HCT116 (cell line): ENCODE measurements at regions not wholly inside any gene's neighbourhood (a gene's known extent, or its start where the extent isn't known, plus 50 kb on each side); places are given as distances from the start of the nearest gene placed in this dataset.

Source experiments
- ATAC-seq: fragments of 200-7000 bp; cut with Tn5 transposase; 2 replicates; pipeline ENCODE4 v1.9.1; 2020; ENCODE audit warnings: mild to moderate bottlenecking, moderate library complexity
- BruUV-seq: library from RNA; stranded (reverse); fragments of 400-500 nt; replicated peaks from 2 replicates; lab custom pipeline; 2021; lab: Mats Ljungman, UMichigan
- CTCF ChIA-PET: fragments of 300-600 bp; sonication (Branson Sonifier 250); formaldehyde crosslinking; loops from one replicate; lab custom pipeline; 2021; ENCODE audit warnings: antibody characterized with exemption; lab: Charles Lee
- POLR2A ChIA-PET: fragments of 300-600, 350-600 bp; sonication (Branson Sonifier 250); formaldehyde crosslinking; loops from one replicate; lab custom pipeline; 2021; ENCODE audit warnings: antibody characterized with exemption; lab: Charles Lee
- RAD21 ChIA-PET, 2 experiments: fragments of 300-600 bp; sonication (Branson Sonifier 250); formaldehyde crosslinking; loops; one replicate each; lab custom pipeline; 2023; ENCODE audit warnings: low total read pairs in 2 of 2; ENCODE audit not compliant: uncharacterized antibody in 2 of 2, unreplicated experiment in 2 of 2, low non-redundant PET in 1 of 2; lab: Charles Lee
- DNase-seq: peaks from one replicate; pipeline ENCODE4 v3.0.0-alpha.2; 2010; ENCODE audit warnings: low read depth, low spot score
- H2AFZ ChIP-seq: fragments of 200-600 bp; shearing (Covaris generic), sonication (generic); 2 replicates; pipeline ENCODE4 v1.6.1; 2017; ENCODE audit warnings: low read depth, mixed run types, mixed read lengths, antibody characterized with exemption, low read length; ENCODE audit not compliant: poor library complexity, severe bottlenecking
- H3K27ac ChIP-seq: 2 replicates; pipeline ENCODE4 v1.5.1; 2012; ENCODE audit warnings: low read depth, low read length
- H3K27me3 ChIP-seq: fragments of 200-600 bp; sonication (generic); 2 replicates; pipeline ENCODE4 v1.6.1; 2016; ENCODE audit warnings: mixed run types, low read length, mixed read lengths; ENCODE audit not compliant: insufficient read depth
- H3K36me3 ChIP-seq, 2 experiments: fragments of 200-500 bp in 1 of 2; fragments of 200-600 bp in 1 of 2; sonication (Bioruptor generic) in 1 of 2; sonication (generic) in 1 of 2; 2 replicates each; pipeline versions ENCODE4 v1.5.1 to v1.6.1; 2014 to 2016; ENCODE audit warnings: low read length in 2 of 2, inconsistent platforms in 1 of 2, mixed read lengths in 1 of 2, mixed run types in 1 of 2; ENCODE audit not compliant: insufficient read depth in 2 of 2, control insufficient read depth in 1 of 2
- H3K4me1 ChIP-seq, 2 experiments: fragments of 200-600 bp in 1 of 2; sonication (generic) in 1 of 2; 2 replicates each; pipeline versions ENCODE4 v1.5.1 to v1.6.1; 2012 to 2017; ENCODE audit warnings: low read length in 2 of 2, inconsistent platforms in 1 of 2, mild to moderate bottlenecking in 1 of 2, mixed read lengths in 1 of 2, mixed run types in 1 of 2, moderate library complexity in 1 of 2; ENCODE audit not compliant: insufficient read depth in 2 of 2, control insufficient read depth in 1 of 2
- H3K4me2 ChIP-seq: fragments of 200-600 bp; sonication (generic); 2 replicates; pipeline ENCODE4 v1.6.1; 2017; ENCODE audit warnings: mixed run types, low read length, mixed read lengths
- H3K4me3 ChIP-seq, 2 experiments: fragments of 200-600 bp in 1 of 2; sonication (generic) in 1 of 2; replicated peaks in 1 of 2; 2 replicates each; pipeline ENCODE4 v1.5.1; 2011 to 2016; ENCODE audit warnings: low read length in 2 of 2, control low read depth in 1 of 2, low read depth in 1 of 2, mild to moderate bottlenecking in 1 of 2, mixed read lengths in 1 of 2, mixed run types in 1 of 2
- H3K79me2 ChIP-seq: fragments of 200-600 bp; sonication (generic); 2 replicates; pipeline ENCODE4 v1.6.1; 2017; ENCODE audit warnings: mild to moderate bottlenecking, mixed run types, low read length, moderate library complexity, mixed read lengths; ENCODE audit not compliant: insufficient read depth
- H3K9ac ChIP-seq: fragments of 200-600 bp; sonication (generic); 2 replicates; pipeline ENCODE4 v1.6.1; 2016; ENCODE audit warnings: low read length, mixed read lengths
- H3K9me2 ChIP-seq: fragments of 200-600 bp; sonication (generic), shearing (Covaris generic); 2 replicates; pipeline ENCODE4 v1.6.1; 2017; ENCODE audit warnings: mixed run types, mild to moderate bottlenecking, moderate library complexity; ENCODE audit not compliant: insufficient read depth
- H3K9me3 ChIP-seq, 2 experiments: fragments of 200-500 bp in 1 of 2; fragments of 200-600 bp in 1 of 2; sonication (Bioruptor generic) in 1 of 2; sonication (generic) in 1 of 2; 2 replicates each; pipeline ENCODE4 v1.6.1; 2014 to 2017; ENCODE audit warnings: low read length in 2 of 2, mixed read lengths in 2 of 2, inconsistent platforms in 1 of 2, low read depth in 1 of 2, mild to moderate bottlenecking in 1 of 2, mixed run types in 1 of 2, moderate library complexity in 1 of 2; ENCODE audit not compliant: control insufficient read depth in 1 of 2, insufficient read depth in 1 of 2
- H4K20me1 ChIP-seq: fragments of 200-600 bp; sonication (generic), shearing (Covaris generic); 2 replicates; pipeline ENCODE4 v1.6.1; 2017; ENCODE audit warnings: mixed run types, mild to moderate bottlenecking, moderate library complexity; ENCODE audit not compliant: insufficient read depth
- CTCF ChIP-seq, 3 experiments: fragments of 200-600 bp in 1 of 3; sonication (generic) in 1 of 3; IDR thresholded peaks in 2 of 3; conservative IDR thresholded peaks in 1 of 3; 2 replicates each; pipeline ENCODE4 v1.5.1; 2012 to 2017; ENCODE audit warnings: low read depth in 2 of 3, low read length in 2 of 3, antibody characterized with exemption in 1 of 3, borderline replicate concordance in 1 of 3, control low read depth in 1 of 3, mild to moderate bottlenecking in 1 of 3, mixed read lengths in 1 of 3, mixed run types in 1 of 3, moderate library complexity in 1 of 3; ENCODE audit not compliant: insufficient read depth in 1 of 3
- ELF1 ChIP-seq: IDR thresholded peaks from 2 replicates; pipeline ENCODE4 v1.6.1; 2012; ENCODE audit warnings: low read depth, borderline replicate concordance
- EZH2phosphoT487 ChIP-seq: fragments of 200-600 bp; IDR thresholded peaks from 2 replicates; pipeline ENCODE4 v1.6.1; 2018; ENCODE audit warnings: antibody characterized with exemption, borderline replicate concordance
- POLR2A ChIP-seq: IDR thresholded peaks from 2 replicates; pipeline ENCODE4 v1.7.0; 2011; ENCODE audit warnings: borderline replicate concordance; ENCODE audit not compliant: insufficient read depth, insufficient read length; ENCODE audit errors: extremely low read depth
- POLR2AphosphoS5 ChIP-seq: IDR thresholded peaks from 2 replicates; pipeline ENCODE4 v1.6.1; 2011; ENCODE audit warnings: mild to moderate bottlenecking, low read depth, low read length, moderate library complexity
- TCF7L2 ChIP-seq: IDR thresholded peaks from 2 replicates; pipeline ENCODE4 v1.7.0; 2011; ENCODE audit warnings: borderline replicate concordance, inconsistent platforms; ENCODE audit not compliant: insufficient read depth, insufficient read length; ENCODE audit errors: extremely low read depth
- ZFX ChIP-seq: fragments of 450-650 bp; IDR thresholded peaks from 2 replicates; pipeline ENCODE4 v1.6.1; 2017
- intact Hi-C: fragments of 100-400 bp; cut with micrococcal nuclease; formaldehyde crosslinking; loops from 2 replicates; pipeline ENCODE4 v1.10.0; 2022
- TF ChIP-seq, protein P1 (sequence below): IDR thresholded peaks from 2 replicates; pipeline ENCODE4 v1.6.1; 2012; ENCODE audit warnings: low read depth

- TF ChIP-seq, protein P1, sequence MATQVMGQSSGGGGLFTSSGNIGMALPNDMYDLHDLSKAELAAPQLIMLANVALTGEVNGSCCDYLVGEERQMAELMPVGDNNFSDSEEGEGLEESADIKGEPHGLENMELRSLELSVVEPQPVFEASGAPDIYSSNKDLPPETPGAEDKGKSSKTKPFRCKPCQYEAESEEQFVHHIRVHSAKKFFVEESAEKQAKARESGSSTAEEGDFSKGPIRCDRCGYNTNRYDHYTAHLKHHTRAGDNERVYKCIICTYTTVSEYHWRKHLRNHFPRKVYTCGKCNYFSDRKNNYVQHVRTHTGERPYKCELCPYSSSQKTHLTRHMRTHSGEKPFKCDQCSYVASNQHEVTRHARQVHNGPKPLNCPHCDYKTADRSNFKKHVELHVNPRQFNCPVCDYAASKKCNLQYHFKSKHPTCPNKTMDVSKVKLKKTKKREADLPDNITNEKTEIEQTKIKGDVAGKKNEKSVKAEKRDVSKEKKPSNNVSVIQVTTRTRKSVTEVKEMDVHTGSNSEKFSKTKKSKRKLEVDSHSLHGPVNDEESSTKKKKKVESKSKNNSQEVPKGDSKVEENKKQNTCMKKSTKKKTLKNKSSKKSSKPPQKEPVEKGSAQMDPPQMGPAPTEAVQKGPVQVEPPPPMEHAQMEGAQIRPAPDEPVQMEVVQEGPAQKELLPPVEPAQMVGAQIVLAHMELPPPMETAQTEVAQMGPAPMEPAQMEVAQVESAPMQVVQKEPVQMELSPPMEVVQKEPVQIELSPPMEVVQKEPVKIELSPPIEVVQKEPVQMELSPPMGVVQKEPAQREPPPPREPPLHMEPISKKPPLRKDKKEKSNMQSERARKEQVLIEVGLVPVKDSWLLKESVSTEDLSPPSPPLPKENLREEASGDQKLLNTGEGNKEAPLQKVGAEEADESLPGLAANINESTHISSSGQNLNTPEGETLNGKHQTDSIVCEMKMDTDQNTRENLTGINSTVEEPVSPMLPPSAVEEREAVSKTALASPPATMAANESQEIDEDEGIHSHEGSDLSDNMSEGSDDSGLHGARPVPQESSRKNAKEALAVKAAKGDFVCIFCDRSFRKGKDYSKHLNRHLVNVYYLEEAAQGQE, result no peak
- TF ChIP-seq POLR2A (no peak), ELF1 (no peak)
Observed at GRCh38 chr7:110519851-110520250, 571.1 kb upstream of the LRRN3 start (continued).

DNA sequence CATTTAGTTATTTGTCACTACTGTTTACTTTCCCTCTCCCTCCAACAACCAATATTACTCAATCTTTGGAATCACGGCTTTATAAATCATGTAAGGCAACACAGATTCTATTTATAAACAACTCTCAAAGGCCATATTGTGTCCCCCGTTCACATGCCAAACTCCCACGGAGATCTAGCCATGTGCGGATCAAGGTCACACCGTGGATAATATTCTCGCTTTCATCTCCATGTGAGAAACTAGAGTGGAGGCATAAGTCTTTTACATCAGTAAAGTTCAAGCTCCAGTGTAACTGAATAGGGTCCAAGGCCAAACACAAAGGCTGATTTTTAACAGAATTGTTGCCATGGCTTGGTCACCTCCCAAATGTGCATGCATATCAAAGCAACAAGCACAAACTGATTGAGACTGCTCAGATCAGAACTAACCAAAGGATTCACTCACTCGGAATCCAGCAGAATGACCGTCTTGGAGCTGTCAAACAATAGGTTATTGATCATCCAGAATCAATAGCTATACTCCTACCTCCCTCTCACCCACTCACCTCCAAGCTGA is 569.5 kb upstream of the LRRN3 start:
- DNase-seq (no peak), ATAC-seq (no peak)
- POLR2A ChIA-PET, result interaction anchor here (1.1 kb wide), 1 partner anchor 13 kb away, joined by 4 read pairs; no protein-coding TSS in a partner anchor
- TF ChIP-seq ELF1, result no peak
- no peak for TF ChIP-seq ZFX
- TF ChIP-seq POLR2AphosphoS5, result no peak
- TF ChIP-seq EZH2phosphoT487, result no peak
- TF ChIP-seq CTCF (IDR thresholded peaks at IDR 0.05 in 2 of 3, conservative IDR thresholded peaks at IDR 0.05 in 1 of 3; ENCODE audit: borderline replicate concordance in 1 of 3, insufficient read depth in 1 of 3, low read depth in 2 of 3, low read length in 2 of 3), result no peak
- no peak for TF ChIP-seq TCF7L2
- Histone ChIP-seq H3K27me3 (no peaks in the 10 kb centered on the region), H3K9ac (no peak overlapping the region), H3K36me3 (no peaks in the 10 kb centered on the region), H3K27ac (no peak overlapping the region), H3K4me2 (no peak overlapping the region), H4K20me1 (no peaks in the 10 kb centered on the region), H3K9me3 (no peaks in the 10 kb centered on the region; a peak in 2 of 4 replicates), H3K4me3 (no peak overlapping the region), H3K4me1 (no peaks in the 10 kb centered on the region), H3K9me2 (no peaks in the 10 kb centered on the region), H3K79me2 (no peaks in the 10 kb centered on the region), H2AFZ (no peak overlapping the region)
- intact Hi-C loops, result no loop called here
- BruUV-seq, result no TSS peak
- RAD21 ChIA-PET, result no interaction called here
- CTCF ChIA-PET, result no interaction called here
